ENCODE measurements at regions not wholly inside any gene's neighbourhood (a gene's known extent, or its start where the extent isn't known, plus 50 kb on each side); places are given as distances from the start of the nearest gene placed in this dataset.

GRCh38 chr5:58911270-58911669, 328.4 kb downstream of the RAB3C start:
- DNase-seq (ENCODE audit: extremely low spot score): no peak
- ChIA-PET POLR2A (no interaction called here), CTCF (no interaction called here)
- TF ChIP-seq, protein P1, sequence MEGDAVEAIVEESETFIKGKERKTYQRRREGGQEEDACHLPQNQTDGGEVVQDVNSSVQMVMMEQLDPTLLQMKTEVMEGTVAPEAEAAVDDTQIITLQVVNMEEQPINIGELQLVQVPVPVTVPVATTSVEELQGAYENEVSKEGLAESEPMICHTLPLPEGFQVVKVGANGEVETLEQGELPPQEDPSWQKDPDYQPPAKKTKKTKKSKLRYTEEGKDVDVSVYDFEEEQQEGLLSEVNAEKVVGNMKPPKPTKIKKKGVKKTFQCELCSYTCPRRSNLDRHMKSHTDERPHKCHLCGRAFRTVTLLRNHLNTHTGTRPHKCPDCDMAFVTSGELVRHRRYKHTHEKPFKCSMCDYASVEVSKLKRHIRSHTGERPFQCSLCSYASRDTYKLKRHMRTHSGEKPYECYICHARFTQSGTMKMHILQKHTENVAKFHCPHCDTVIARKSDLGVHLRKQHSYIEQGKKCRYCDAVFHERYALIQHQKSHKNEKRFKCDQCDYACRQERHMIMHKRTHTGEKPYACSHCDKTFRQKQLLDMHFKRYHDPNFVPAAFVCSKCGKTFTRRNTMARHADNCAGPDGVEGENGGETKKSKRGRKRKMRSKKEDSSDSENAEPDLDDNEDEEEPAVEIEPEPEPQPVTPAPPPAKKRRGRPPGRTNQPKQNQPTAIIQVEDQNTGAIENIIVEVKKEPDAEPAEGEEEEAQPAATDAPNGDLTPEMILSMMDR (IDR thresholded peaks at IDR 0.05; ENCODE audit: control extremely low read depth, extremely low read depth, low read depth, missing control alignments): no peak

GRCh38 chr5:58912116-58912515, 329.2 kb downstream of the RAB3C start:
- POLR2A ChIA-PET: no interaction called here
- CTCF ChIA-PET: no interaction called here
- TF ChIP-seq, protein P1 (IDR thresholded peaks at IDR 0.05; ENCODE audit: control extremely low read depth, extremely low read depth, low read depth, missing control alignments): no peak
- DNase-seq (ENCODE audit: extremely low spot score): no peak

GRCh38 chr5:58913406-58913990, 330.6 kb downstream of the RAB3C start:
- TF ChIP-seq, protein P1 (IDR thresholded peaks at IDR 0.05; ENCODE audit: control extremely low read depth, extremely low read depth, low read depth, missing control alignments): no peak
- POLR2A ChIA-PET: no interaction called here
- CTCF ChIA-PET: interaction anchor here (1.4 kb wide), 1 partner anchor 43 kb away, joined by 3 read pairs; no protein-coding TSS in a partner anchor
- DNase-seq (ENCODE audit: extremely low spot score): no peak

DNA sequence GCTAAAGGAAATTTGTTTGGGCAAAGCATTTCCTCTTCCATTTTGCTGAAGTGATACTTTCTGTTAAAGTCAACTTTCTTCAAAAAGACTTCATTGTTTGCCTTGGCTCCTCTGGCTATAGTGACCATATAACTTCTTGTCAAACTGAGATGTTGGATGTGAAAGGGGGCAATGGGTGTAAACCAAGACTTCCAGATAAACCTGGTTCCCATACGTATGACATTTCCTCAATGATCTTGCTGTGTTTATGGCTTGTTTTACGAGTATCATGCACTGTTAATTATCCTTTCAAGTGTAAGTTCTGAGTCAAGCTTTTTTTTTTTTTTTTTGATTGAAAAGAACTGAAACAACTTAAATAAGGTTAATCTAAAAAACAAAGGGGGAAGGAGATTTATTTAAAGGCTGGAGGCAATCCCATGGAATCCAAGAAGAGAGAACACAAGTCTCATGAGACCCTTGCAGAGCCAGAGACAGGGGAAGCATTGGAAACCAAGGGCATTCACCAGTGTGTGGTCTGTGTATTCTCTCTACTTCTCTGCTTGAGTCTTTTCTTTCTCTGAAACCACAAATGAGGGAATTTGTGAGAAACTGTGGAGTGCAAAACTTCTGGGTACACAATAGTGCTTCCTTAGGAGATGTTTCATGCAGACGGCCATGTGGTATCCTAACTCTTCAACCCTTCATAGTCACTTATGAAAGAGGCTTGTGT, 335.3 kb downstream of the RAB3C start:
- DNase-seq (ENCODE audit: extremely low spot score): no peak
- TF ChIP-seq, protein P1 (IDR thresholded peaks at IDR 0.05; ENCODE audit: control extremely low read depth, extremely low read depth, low read depth, missing control alignments): no peak
- POLR2A ChIA-PET: no interaction called here
- CTCF ChIA-PET: no interaction called here

All from GM10248 (cell line).